Stimulated activated CD4-positive, alpha-beta T cell treated with anti-CD3 and anti-CD28 coated beads, Interleukin-15, amount 100 ng/mL, for 48 hours (primary cell): ENCODE measurements at regions not wholly inside any gene's neighbourhood (a gene's known extent, or its start where the extent isn't known, plus 50 kb on each side); places are given as distances from the start of the nearest gene placed in this dataset.
"Not testable (repeated sequence)": the region's sequence is repeated elsewhere in the genome, so short reads cannot be mapped to it uniquely, and the experiment has no call there.

Experiments used
- DNase-seq, 2 donors: peaks; one replicate each; pipeline ENCODE4 v3.0.0-alpha.2; 2020; ENCODE audit warnings: low read depth in 2 of 2

- DNase-seq = no peak
Observed at GRCh38 chr4:147102596-147102995, 156.9 kb upstream of the TTC29 start.

GRCh38 chr4:147103403-147103946 lies 157.8 kb upstream of the TTC29 start:
- DNase-seq = no peak

DNA sequence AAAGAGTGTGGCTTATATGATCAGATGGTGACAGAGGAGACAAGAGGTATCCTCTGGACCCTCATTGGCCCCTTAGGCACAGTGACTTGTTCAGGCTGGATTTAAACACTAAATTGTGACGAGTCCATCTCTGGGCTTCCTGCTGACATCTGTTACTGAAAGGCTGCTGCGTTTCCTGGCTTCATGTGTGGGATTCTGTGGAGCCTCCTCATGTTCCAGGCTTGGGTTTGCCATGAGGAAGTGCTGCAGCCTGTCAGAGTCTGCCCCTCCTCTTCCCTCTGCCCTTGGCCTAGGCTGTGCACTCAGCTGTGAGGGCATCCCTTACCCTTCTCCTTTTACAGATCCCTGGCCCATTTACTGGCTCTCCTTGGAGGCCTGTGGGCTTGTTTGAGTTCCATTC lies 159.1 kb upstream of the TTC29 start:
- DNase-seq = no peak

- no peak for DNase-seq
Observed at GRCh38 chr4:147108409-147108808, 162.7 kb upstream of the TTC29 start.

GRCh38 chr4:147109800-147110199 lies 164.1 kb upstream of the TTC29 start:
- DNase-seq = no peak

GRCh38 chr4:147110473-147111367 lies 165.1 kb upstream of the TTC29 start:
- DNase-seq = no peak

- DNase-seq = not testable (repeated sequence)
Observed at GRCh38 chr4:147112196-147112595, 166.5 kb upstream of the TTC29 start.

- no peak for DNase-seq
Observed at GRCh38 chr4:147117431-147117830, 171.8 kb upstream of the TTC29 start.

GRCh38 chr4:147118528-147118927 lies 172.9 kb upstream of the TTC29 start:
- DNase-seq = no peak

GRCh38 chr4:147122685-147123084 lies 177.0 kb upstream of the TTC29 start:
- no peak for DNase-seq

DNA sequence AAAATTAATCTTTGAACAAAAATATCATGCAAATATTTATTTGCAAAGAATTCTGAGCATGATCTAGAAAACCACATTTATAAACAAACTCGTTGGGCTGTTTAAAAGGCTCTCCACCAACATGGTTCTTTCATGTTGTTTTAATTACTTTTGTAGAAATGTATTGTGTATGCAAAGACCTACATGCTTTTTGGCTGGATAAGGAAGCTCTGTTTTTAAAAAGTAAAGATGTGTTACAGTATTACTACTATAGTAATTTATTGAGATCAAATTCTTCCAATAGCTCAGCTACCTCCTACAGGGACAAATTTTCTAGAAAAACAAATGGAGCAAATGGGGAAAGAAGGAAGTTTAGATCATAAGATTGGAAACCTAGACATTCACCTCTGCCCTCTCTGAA lies 177.5 kb upstream of the TTC29 start:
- no peak for DNase-seq

GRCh38 chr4:147128787-147129186 lies 183.1 kb upstream of the TTC29 start:
- DNase-seq = no peak

- no peak for DNase-seq
Observed at GRCh38 chr4:147129687-147130086, 184.0 kb upstream of the TTC29 start.

- no peak for DNase-seq
Observed at GRCh38 chr4:147134536-147135210, 189.0 kb upstream of the TTC29 start.

GRCh38 chr4:147136310-147136709 lies 190.6 kb upstream of the TTC29 start:
- no peak for DNase-seq

- DNase-seq = no peak
Observed at GRCh38 chr4:147136751-147137150, 191.1 kb upstream of the TTC29 start.

GRCh38 chr4:147137280-147137679 lies 191.6 kb upstream of the TTC29 start:
- DNase-seq = no peak

DNA sequence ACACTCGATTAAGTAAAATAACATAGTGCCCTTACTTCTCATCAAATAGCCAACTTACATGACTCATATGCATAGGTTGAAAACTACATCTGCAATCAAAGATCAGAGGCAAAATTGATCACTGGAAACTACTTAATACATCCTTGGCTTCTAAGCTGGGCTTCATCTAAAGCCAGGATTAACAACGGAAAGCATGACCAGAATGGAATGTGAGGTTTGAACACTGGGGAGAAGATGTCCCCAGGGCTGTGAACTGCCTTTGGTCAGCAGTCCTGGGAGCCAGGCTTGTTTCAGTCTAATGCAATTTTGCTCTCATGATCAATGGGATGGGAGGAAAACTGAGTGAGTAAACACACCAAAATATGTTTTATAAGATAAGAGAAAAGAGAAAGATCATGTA lies 192.5 kb upstream of the TTC29 start:
- no peak for DNase-seq

DNA sequence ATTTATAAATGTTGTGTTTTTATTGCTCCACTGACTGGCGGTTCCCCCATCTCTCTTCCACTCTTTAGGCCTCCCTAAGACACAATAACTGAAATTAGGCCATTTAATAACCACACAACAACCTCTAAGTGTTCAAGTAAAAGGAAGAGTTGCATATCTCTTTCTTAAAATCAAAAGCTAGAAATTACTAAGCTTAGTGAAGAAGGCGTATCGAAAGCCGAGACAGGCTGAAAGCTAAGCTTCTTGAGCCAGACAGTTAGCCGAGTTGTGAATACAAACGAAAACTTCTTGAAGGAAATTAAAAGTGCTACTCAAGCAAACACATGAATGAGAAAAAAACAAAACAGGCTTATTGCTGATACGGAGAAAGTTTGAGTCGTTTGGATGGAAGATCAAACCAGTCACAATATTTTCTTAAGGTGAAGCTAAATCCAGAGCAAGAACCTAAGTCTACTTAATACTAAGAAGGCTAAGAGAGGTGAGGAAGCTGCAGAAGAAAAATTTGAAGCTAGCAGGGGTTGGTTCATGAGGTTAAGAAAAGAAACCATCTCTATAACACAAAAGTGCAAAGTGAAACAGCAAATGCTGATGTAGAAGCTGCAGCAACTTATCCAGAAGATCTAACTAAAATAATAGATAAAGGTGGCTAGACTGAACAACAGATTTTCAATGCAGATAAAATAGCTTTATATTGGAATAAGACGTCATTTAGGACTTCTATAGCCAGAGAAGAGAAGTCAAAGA lies 194.0 kb upstream of the TTC29 start:
- no peak for DNase-seq

DNA sequence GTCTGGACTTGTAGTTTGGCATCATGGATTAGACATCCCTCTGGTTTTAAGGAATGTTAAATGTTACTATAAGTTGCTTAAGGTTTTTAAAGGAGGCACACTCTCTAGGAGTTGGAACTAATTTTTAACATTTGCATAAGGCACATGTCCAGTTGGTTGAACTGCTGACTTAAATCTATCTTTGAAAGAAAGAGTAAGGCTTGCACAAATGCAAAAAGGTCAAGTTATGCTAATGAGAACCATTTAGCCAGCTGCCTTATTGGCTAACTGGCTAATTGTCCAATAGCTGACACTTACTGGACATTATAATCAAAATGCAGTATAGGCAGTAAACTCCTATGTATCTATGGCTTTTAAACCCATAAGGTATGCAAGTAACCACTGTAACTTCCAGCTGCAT lies 206.1 kb upstream of the TTC29 start:
- no peak for DNase-seq

DNA sequence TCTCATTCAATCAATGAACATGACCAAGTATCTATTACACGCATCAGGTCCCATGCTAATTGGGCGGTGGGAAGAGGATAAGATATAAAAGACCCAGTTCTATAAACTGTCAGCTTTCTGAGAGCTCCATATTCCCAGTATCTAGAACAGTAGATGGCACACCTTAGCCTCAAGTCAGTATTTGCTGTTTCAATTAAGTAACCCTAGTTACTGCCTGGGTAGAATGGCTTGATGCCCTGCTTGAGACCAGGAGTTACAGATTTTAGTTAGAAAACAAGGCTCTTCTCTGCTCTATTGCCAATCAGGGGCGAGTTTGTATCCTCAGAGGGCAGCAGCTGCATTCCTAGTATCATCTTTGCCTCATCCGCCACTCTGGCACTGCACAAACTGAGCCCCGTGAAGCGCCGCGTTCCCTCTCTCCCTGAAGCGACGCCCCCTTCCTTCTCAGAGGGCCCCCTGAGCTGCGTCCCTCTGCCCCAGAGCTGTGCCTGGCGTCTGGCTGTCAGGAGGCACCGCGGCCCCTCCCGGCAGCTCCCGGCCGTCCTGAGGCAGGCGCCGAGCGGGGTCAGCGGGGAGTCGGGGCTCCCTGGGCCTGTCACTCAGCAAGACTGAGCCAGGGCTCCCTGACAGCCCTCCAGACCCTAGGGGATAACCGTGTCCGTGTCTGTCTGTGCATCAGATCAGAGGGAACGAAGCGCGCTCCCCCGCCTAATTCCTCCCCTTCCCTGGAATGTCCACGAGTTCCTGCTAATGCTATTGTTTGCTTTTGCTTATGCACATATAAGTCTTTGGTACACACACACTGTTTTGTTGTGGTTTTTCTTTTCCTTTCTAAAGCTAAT lies 212.4 kb upstream of the TTC29 start:
- DNase-seq = no peak
